Hematopoietic multipotent progenitor cell treated with erythropoietin and hydrocortisone succinate and interleukin-3 and kit ligand, for 8 days (in vitro differentiated cells): ENCODE measurements at regions not wholly inside any gene's neighbourhood (a gene's known extent, or its start where the extent isn't known, plus 50 kb on each side); places are given as distances from the start of the nearest gene placed in this dataset.
"Not testable (repeated sequence)": the region's sequence is repeated elsewhere in the genome, so short reads cannot be mapped to it uniquely, and the experiment has no call there.

ENCODE experiments used
- DNase-seq: peaks from one replicate; pipeline ENCODE4 v3.0.0-alpha.2; 2015

- DNase-seq = no peak
Observed at GRCh38 chr18:64695851-64696553, 547.1 kb upstream of the LINC00305 start.

- DNase-seq = no peak
Observed at GRCh38 chr18:64693766-64694165, 544.9 kb upstream of the LINC00305 start.

- DNase-seq = no peak
Observed at GRCh38 chr18:64692826-64693225, 543.9 kb upstream of the LINC00305 start.

GRCh38 chr18:64679121-64679520 lies 530.2 kb upstream of the LINC00305 start:
- no peak for DNase-seq

- DNase-seq = no peak
Observed at GRCh38 chr18:64678048-64678447, 529.2 kb upstream of the LINC00305 start.

- DNase-seq = no peak
Observed at GRCh38 chr18:64674694-64675093, 525.8 kb upstream of the LINC00305 start.

- DNase-seq = not testable (repeated sequence)
Observed at GRCh38 chr18:64671293-64671692, 522.4 kb upstream of the LINC00305 start.

GRCh38 chr18:64668461-64668962 lies 519.6 kb upstream of the LINC00305 start:
- no peak for DNase-seq

GRCh38 chr18:64663086-64663485 lies 514.2 kb upstream of the LINC00305 start:
- DNase-seq = no peak

- DNase-seq = no peak
Observed at GRCh38 chr18:64659196-64659595, 510.3 kb upstream of the LINC00305 start.

GRCh38 chr18:64653068-64653467 lies 504.2 kb upstream of the LINC00305 start:
- DNase-seq = no peak

- no peak for DNase-seq
Observed at GRCh38 chr18:64650068-64650467, 501.2 kb upstream of the LINC00305 start.

GRCh38 chr18:64645753-64646152 lies 496.9 kb upstream of the LINC00305 start:
- no peak for DNase-seq

- DNase-seq = no peak
Observed at GRCh38 chr18:64639536-64639935, 490.6 kb upstream of the LINC00305 start.

GRCh38 chr18:64620971-64621560 lies 472.2 kb upstream of the LINC00305 start:
- DNase-seq = no peak

- DNase-seq = no peak
Observed at GRCh38 chr18:64618390-64618789, 469.5 kb upstream of the LINC00305 start.

- no peak for DNase-seq
Observed at GRCh38 chr18:64615021-64615420, 466.1 kb upstream of the LINC00305 start.

GRCh38 chr18:64614446-64614845 lies 465.6 kb upstream of the LINC00305 start:
- DNase-seq = no peak

- DNase-seq = no peak
Observed at GRCh38 chr18:64592246-64592645, 443.4 kb upstream of the LINC00305 start.

GRCh38 chr18:64589000-64589399 lies 440.1 kb upstream of the LINC00305 start:
- DNase-seq = no peak

- no peak for DNase-seq
Observed at GRCh38 chr18:64566456-64566855, 417.6 kb upstream of the LINC00305 start.

- no peak for DNase-seq
Observed at GRCh38 chr18:64562651-64563050, 413.8 kb upstream of the LINC00305 start.

GRCh38 chr18:64546451-64546850 lies 397.6 kb upstream of the LINC00305 start:
- no peak for DNase-seq

GRCh38 chr18:64539847-64540246 lies 391.0 kb upstream of the LINC00305 start:
- no peak for DNase-seq

GRCh38 chr18:64528646-64529045 lies 379.8 kb upstream of the LINC00305 start:
- DNase-seq = no peak
